ENCODE measurements at regions not wholly inside any gene's neighbourhood (a gene's known extent, or its start where the extent isn't known, plus 50 kb on each side); places are given as distances from the start of the nearest gene placed in this dataset.
"Not testable (repeated sequence)": the region's sequence is repeated elsewhere in the genome, so short reads cannot be mapped to it uniquely, and the experiment has no call there.

- TF ChIP-seq CEBPZ (IDR thresholded peaks at IDR 0.05; ENCODE audit: low read depth, low read length): no peak
- no peak for TF ChIP-seq SIX5 (IDR thresholded peaks at IDR 0.05; ENCODE audit: low read depth, low read length, severe bottlenecking)
- TF ChIP-seq TCF3 (IDR thresholded peaks at IDR 0.05; ENCODE audit: borderline replicate concordance, insufficient read depth, low read depth, low read length): no peak
- TF ChIP-seq MEF2A (IDR thresholded peaks at IDR 0.05; ENCODE audit: insufficient read depth, low read depth, low read length): no peak
- TF ChIP-seq SUZ12 (IDR thresholded peaks at IDR 0.05; ENCODE audit: unreplicated experiment): no peak
Measured at GRCh38 chr1:196034080-196034706, 574.0 kb downstream of the KCNT2 start (continued).

- WGBS (ENCODE audit: insufficient coverage, insufficient replicate concordance, low lambda C conversion rate, missing lambda C conversion rate): 0% methylated on average over 1 of the region's 2 CpGs
- H3K79me2 ChIP-seq (ENCODE audit: control insufficient read depth, insufficient read depth, low read length); H2AFZ ChIP-seq (ENCODE audit: control insufficient read depth, low read depth, low read length); H3K36me3 ChIP-seq (ENCODE audit: control insufficient read depth in 2 of 2, insufficient read depth in 2 of 2, low read length in 1 of 2); H3K4me3 ChIP-seq; H3K27me3 ChIP-seq (replicated peaks in 1 of 2; ENCODE audit: control insufficient read depth in 2 of 2, insufficient read depth in 2 of 2, low read length in 1 of 2); intact Hi-C loops (cut with micrococcal nuclease; ENCODE audit: unreplicated experiment); POLR2A ChIA-PET; RAD21 ChIA-PET (ENCODE audit: unreplicated experiment); H3K27ac ChIP-seq (ENCODE audit: control insufficient read depth, insufficient read depth); H3K9ac ChIP-seq (ENCODE audit: control insufficient read depth, insufficient read depth, low read length); DNase-seq (ENCODE audit: low read depth, low spot score); H3K4me2 ChIP-seq (ENCODE audit: control insufficient read depth, insufficient read depth); H4K20me1 ChIP-seq (ENCODE audit: control insufficient read depth, insufficient read depth); in situ Hi-C loops (cut with MboI); SMC1A ChIA-PET (ENCODE audit: uncharacterized antibody, unreplicated experiment); H3K4me1 ChIP-seq (ENCODE audit: control insufficient read depth, insufficient read depth, low read length); ATAC-seq; CTCF ChIA-PET; FAIRE-seq; H3K9me3 ChIP-seq (replicated peaks; ENCODE audit: control insufficient read depth, insufficient read depth, low read length); BruUV-seq (replicated peaks): not testable (repeated sequence)
Measured at GRCh38 chr1:196031387-196031786, 576.9 kb downstream of the KCNT2 start.
